Upper lobe of right lung (tissue), 1 donor: ENCODE measurements at regions not wholly inside any gene's neighbourhood (a gene's known extent, or its start where the extent isn't known, plus 50 kb on each side); places are given as distances from the start of the nearest gene placed in this dataset.

Experiments used
- ATAC-seq: fragments of 200-7000 bp; cut with Tn5 transposase; one replicate; pipeline ENCODE4 v1.9.1; 2020; ENCODE audit warnings: mild to moderate bottlenecking, moderate library complexity
- DNase-seq: peaks from one replicate; pipeline ENCODE4 v3.0.0-alpha.2; 2020
- H3K27ac ChIP-seq: fragments of 200-600 bp; one replicate; pipeline ENCODE4 v1.8.0; 2022
- H3K27me3 ChIP-seq: fragments of 200-600 bp; one replicate; pipeline ENCODE4 v1.8.0; 2022; ENCODE audit warnings: mild to moderate bottlenecking
- H3K36me3 ChIP-seq: fragments of 200-600 bp; one replicate; pipeline ENCODE4 v1.8.0; 2022
- H3K4me1 ChIP-seq: fragments of 200-600 bp; one replicate; pipeline ENCODE4 v1.8.0; 2022
- H3K4me3 ChIP-seq: fragments of 200-600 bp; one replicate; pipeline ENCODE4 v1.8.0; 2022; ENCODE audit warnings: mild to moderate bottlenecking
- H3K9me3 ChIP-seq: fragments of 200-600 bp; one replicate; pipeline ENCODE4 v1.8.0; 2022
- intact Hi-C: fragments of 100-400 bp; cut with DNase I; formaldehyde crosslinking; loops from one replicate; pipeline ENCODE4 v1.11.0; 2022
- TF ChIP-seq, protein P1 (sequence below): fragments of 200-600 bp; IDR thresholded peaks from one replicate; pipeline ENCODE4 v1.8.0; 2022; ENCODE audit warnings: antibody characterized with exemption
- donor health status: DM: no; HTN: yes; CAD: no; lungs with severe emphysema.

GRCh38 chr2:217269701-217270484 is 410.0 kb upstream of the TNP1 start:
- H3K27ac ChIP-seq, result no peak overlapping the region
- no peaks in the 10 kb centered on the region for H3K36me3 ChIP-seq
- ATAC-seq (no peak), DNase-seq (no peak)
- intact Hi-C loops, result no loop called here
- H3K4me1 ChIP-seq, result no peaks in the 10 kb centered on the region
- H3K27me3 ChIP-seq, result no peaks in the 10 kb centered on the region
- H3K9me3 ChIP-seq, result no peaks in the 10 kb centered on the region
- TF ChIP-seq, protein P1, sequence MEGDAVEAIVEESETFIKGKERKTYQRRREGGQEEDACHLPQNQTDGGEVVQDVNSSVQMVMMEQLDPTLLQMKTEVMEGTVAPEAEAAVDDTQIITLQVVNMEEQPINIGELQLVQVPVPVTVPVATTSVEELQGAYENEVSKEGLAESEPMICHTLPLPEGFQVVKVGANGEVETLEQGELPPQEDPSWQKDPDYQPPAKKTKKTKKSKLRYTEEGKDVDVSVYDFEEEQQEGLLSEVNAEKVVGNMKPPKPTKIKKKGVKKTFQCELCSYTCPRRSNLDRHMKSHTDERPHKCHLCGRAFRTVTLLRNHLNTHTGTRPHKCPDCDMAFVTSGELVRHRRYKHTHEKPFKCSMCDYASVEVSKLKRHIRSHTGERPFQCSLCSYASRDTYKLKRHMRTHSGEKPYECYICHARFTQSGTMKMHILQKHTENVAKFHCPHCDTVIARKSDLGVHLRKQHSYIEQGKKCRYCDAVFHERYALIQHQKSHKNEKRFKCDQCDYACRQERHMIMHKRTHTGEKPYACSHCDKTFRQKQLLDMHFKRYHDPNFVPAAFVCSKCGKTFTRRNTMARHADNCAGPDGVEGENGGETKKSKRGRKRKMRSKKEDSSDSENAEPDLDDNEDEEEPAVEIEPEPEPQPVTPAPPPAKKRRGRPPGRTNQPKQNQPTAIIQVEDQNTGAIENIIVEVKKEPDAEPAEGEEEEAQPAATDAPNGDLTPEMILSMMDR, result no peak
- no peak overlapping the region for H3K4me3 ChIP-seq

GRCh38 chr2:217268978-217269377 is 409.1 kb upstream of the TNP1 start:
- TF ChIP-seq, protein P1, result no peak
- ATAC-seq, result no peak
- Histone ChIP-seq H3K4me3 (no peak overlapping the region), H3K9me3 (no peaks in the 10 kb centered on the region), H3K36me3 (no peaks in the 10 kb centered on the region), H3K27ac (no peak overlapping the region), H3K4me1 (no peaks in the 10 kb centered on the region), H3K27me3 (no peaks in the 10 kb centered on the region)
- intact Hi-C loops, result no loop called here
- no peak for DNase-seq

DNA sequence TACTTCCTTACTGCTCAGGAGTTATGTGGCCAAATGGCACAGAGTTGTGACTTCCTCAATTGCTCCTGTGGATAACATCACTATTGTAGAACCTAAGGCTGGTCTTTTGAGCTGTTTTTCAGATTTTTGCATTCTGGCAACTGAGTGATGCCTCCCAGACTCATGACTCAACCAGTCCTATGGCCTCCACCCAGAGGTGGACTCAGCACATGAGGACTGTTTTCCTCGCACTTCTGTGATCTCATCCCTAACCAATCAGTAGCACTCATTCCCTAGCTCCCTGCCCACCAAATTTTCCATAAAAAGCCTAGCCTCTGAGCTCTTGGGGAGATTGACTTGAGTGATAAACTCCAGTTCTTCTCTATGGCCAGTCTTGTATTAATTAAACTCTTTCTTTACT is 407.9 kb upstream of the TNP1 start:
- TF ChIP-seq, protein P1, result no peak
- Histone ChIP-seq H3K9me3 (no peaks in the 10 kb centered on the region), H3K27ac (no peak overlapping the region), H3K36me3 (no peaks in the 10 kb centered on the region), H3K4me1 (no peaks in the 10 kb centered on the region), H3K27me3 (no peaks in the 10 kb centered on the region), H3K4me3 (no peak overlapping the region)
- intact Hi-C loops, result no loop called here
- ATAC-seq, result no peak
- no peak for DNase-seq

GRCh38 chr2:217263756-217264155 is 403.9 kb upstream of the TNP1 start:
- H3K4me3 ChIP-seq, result no peak overlapping the region
- TF ChIP-seq, protein P1, result no peak
- no peak for ATAC-seq
- H3K9me3 ChIP-seq, result no peaks in the 10 kb centered on the region
- intact Hi-C loops, result no loop called here
- H3K27ac ChIP-seq, result no peak overlapping the region
- DNase-seq, result no peak
- no peaks in the 10 kb centered on the region for H3K27me3 ChIP-seq
- no peaks in the 10 kb centered on the region for H3K4me1 ChIP-seq
- H3K36me3 ChIP-seq, result no peaks in the 10 kb centered on the region

GRCh38 chr2:217262911-217263310 is 403.0 kb upstream of the TNP1 start:
- Histone ChIP-seq H3K4me1 (no peaks in the 10 kb centered on the region), H3K27me3 (no peaks in the 10 kb centered on the region), H3K4me3 (no peak overlapping the region), H3K9me3 (no peaks in the 10 kb centered on the region), H3K36me3 (no peaks in the 10 kb centered on the region), H3K27ac (no peak overlapping the region)
- TF ChIP-seq, protein P1, result no peak
- DNase-seq, result no peak
- intact Hi-C loops, result no loop called here
- ATAC-seq, result no peak
